SK-N-SH (cell line): ENCODE measurements at regions not wholly inside any gene's neighbourhood (a gene's known extent, or its start where the extent isn't known, plus 50 kb on each side); places are given as distances from the start of the nearest gene placed in this dataset.

Experiments
- CTCF ChIA-PET: fragments of 300-600, 350-600 bp; formaldehyde crosslinking; extraction: SDS; loops from one replicate; lab custom pipeline; 2021; lab: Yijun Ruan, JAX
- POLR2A ChIA-PET: fragments of 350-600 bp; sonication (Branson Sonifier 250); formaldehyde crosslinking; extraction: SDS; loops from one replicate; lab custom pipeline; 2020; ENCODE audit warnings: antibody characterized with exemption, inconsistent platforms; lab: Yijun Ruan, JAX
- DNase-seq: peaks from one replicate; pipeline ENCODE4 v3.0.0; 2012
- H2AFZ ChIP-seq: fragments of 200-600 bp; sonication (generic); 2 replicates; pipeline ENCODE4 v1.8.1; 2016; ENCODE audit warnings: antibody characterized with exemption, mild to moderate bottlenecking, low read depth
- H3F3A ChIP-seq: fragments of 200-600 bp; sonication (generic); replicated peaks from 2 replicates; pipeline ENCODE3; 2016; ENCODE audit warnings: antibody characterized with exemption, mild to moderate bottlenecking; ENCODE audit not compliant: insufficient read depth
- H3K27ac ChIP-seq, 2 experiments: fragments of 200-500 bp in 1 of 2; fragments of 200-600 bp in 1 of 2; sonication (Bioruptor generic) in 1 of 2; sonication (generic), shearing (Covaris generic) in 1 of 2; 2 replicates each; pipeline versions ENCODE4 v1.5.1 to v1.6.1; 2014 to 2016; ENCODE audit warnings: low read depth in 2 of 2, inconsistent platforms in 1 of 2, low read length in 1 of 2, mild to moderate bottlenecking in 1 of 2, mixed read lengths in 1 of 2
- H3K27me3 ChIP-seq: fragments of 200-600 bp; sonication (generic), shearing (Covaris generic); 2 replicates; pipeline ENCODE4 v1.6.1; 2016; ENCODE audit warnings: mixed run types; ENCODE audit not compliant: insufficient read depth
- H3K36me3 ChIP-seq, 2 experiments: fragments of 200-500 bp in 1 of 2; fragments of 200-600 bp in 1 of 2; sonication (Bioruptor generic) in 1 of 2; sonication (generic) in 1 of 2; replicated peaks in 1 of 2; 2 replicates each; pipeline versions ENCODE3 to v1.5.1; 2014 to 2016; ENCODE audit warnings: low read length in 1 of 2, mild to moderate bottlenecking in 1 of 2; ENCODE audit not compliant: insufficient read depth in 2 of 2, control insufficient read depth in 1 of 2
- H3K4me1 ChIP-seq, 2 experiments: fragments of 200-500 bp in 1 of 2; fragments of 200-600 bp in 1 of 2; sonication (Bioruptor generic) in 1 of 2; sonication (generic), shearing (Covaris generic) in 1 of 2; 2 replicates each; pipeline versions ENCODE4 v1.5.1 to v1.6.1; 2014 to 2016; ENCODE audit warnings: low read depth in 1 of 2, low read length in 1 of 2, mixed run types in 1 of 2; ENCODE audit not compliant: insufficient read depth in 2 of 2, control insufficient read depth in 1 of 2
- H3K4me2 ChIP-seq: fragments of 200-600 bp; sonication (generic), shearing (Covaris generic); 2 replicates; pipeline ENCODE4 v1.6.1; 2017; ENCODE audit warnings: mixed run types
- H3K4me3 ChIP-seq, 2 experiments: fragments of 200-500 bp in 1 of 2; fragments of 200-600 bp in 1 of 2; sonication (Bioruptor generic) in 1 of 2; sonication (generic), shearing (Covaris generic) in 1 of 2; 2 replicates each; pipeline versions ENCODE4 v1.5.1 to v1.8.1; 2014 to 2016; ENCODE audit warnings: low read depth in 2 of 2, inconsistent platforms in 1 of 2, low read length in 1 of 2, mild to moderate bottlenecking in 1 of 2, mixed read lengths in 1 of 2, moderate library complexity in 1 of 2
- H3K79me2 ChIP-seq: fragments of 200-600 bp; sonication (generic); 2 replicates; pipeline ENCODE4 v1.8.1; 2017; ENCODE audit warnings: mild to moderate bottlenecking; ENCODE audit not compliant: insufficient read depth
- H3K9ac ChIP-seq: fragments of 200-600 bp; sonication (generic); 2 replicates; pipeline ENCODE4 v1.6.1; 2017; ENCODE audit warnings: mixed run types
- H3K9me2 ChIP-seq: fragments of 200-600 bp; sonication (generic); 2 replicates; pipeline ENCODE4 v1.6.1; 2017; ENCODE audit warnings: mixed run types
- H3K9me3 ChIP-seq: fragments of 200-600 bp; sonication (generic); 2 replicates; pipeline ENCODE4 v1.6.1; 2017; ENCODE audit warnings: mixed run types, mild to moderate bottlenecking, moderate library complexity
- H4K20me1 ChIP-seq: fragments of 200-600 bp; sonication (generic); 2 replicates; pipeline ENCODE4 v1.6.1; 2017; ENCODE audit warnings: mild to moderate bottlenecking, mixed run types; ENCODE audit not compliant: insufficient read depth
- FOXJ3 ChIP-seq: sonication (generic); formaldehyde crosslinking; IDR thresholded peaks from 2 replicates; pipeline ENCODE4 v1.5.1; 2020; ENCODE audit warnings: mild to moderate bottlenecking, missing genetic modification reagents
- GATA2 ChIP-seq: sonication (generic); formaldehyde crosslinking; IDR thresholded peaks from 2 replicates; pipeline ENCODE4 v1.5.0; 2020; ENCODE audit warnings: mild to moderate bottlenecking, missing genetic modification reagents
- RFX5 ChIP-seq: IDR thresholded peaks from 2 replicates; pipeline ENCODE4 v1.6.1; 2012; ENCODE audit warnings: mild to moderate bottlenecking, improper control_type of control experiment, low read length
- RXRA ChIP-seq: IDR thresholded peaks from 2 replicates; pipeline ENCODE4 v1.4.0; 2012; ENCODE audit warnings: low read depth, mild to moderate bottlenecking, borderline replicate concordance
- SMC3 ChIP-seq: IDR thresholded peaks from 2 replicates; pipeline ENCODE4 v1.6.1; 2012; ENCODE audit warnings: low read depth, low read length, improper control_type of control experiment
- ZBTB33 ChIP-seq: IDR thresholded peaks from 2 replicates; pipeline ENCODE4 v1.4.0; 2012; ENCODE audit warnings: low read depth, borderline replicate concordance
- WGBS: methylation state at CpG from one replicate; pipeline ENCODE4 v1.1.6; 2017; ENCODE audit warnings: low lambda C conversion rate; 5-methylcytosine and 5-hydroxymethylcytosine counted together
- TF ChIP-seq, protein P1 (sequence below): fragments of 200-600 bp; sonication (generic); IDR thresholded peaks from 2 replicates; pipeline ENCODE4 v1.6.1; 2017; ENCODE audit warnings: antibody characterized with exemption, mild to moderate bottlenecking, moderate library complexity
- TF ChIP-seq, protein P2 (sequence below): fragments of 150-350 bp; IDR thresholded peaks from 2 replicates; pipeline ENCODE4 v1.6.1; 2017; ENCODE audit warnings: antibody characterized with exemption, low read length, low read depth, borderline replicate concordance
- TF ChIP-seq, protein P3 (sequence below): IDR thresholded peaks from 2 replicates; pipeline ENCODE4 v1.4.0; 2012; ENCODE audit warnings: low read depth, borderline replicate concordance

GRCh38 chr11:69230856-69231425, 63.0 kb upstream of the MYEOV start:
- Histone ChIP-seq H3K4me3 (no peak overlapping the region), H3K36me3 (no peaks in the 10 kb centered on the region), H3K27ac (no peak overlapping the region), H2AFZ (no peak overlapping the region), H3K27me3 (no peaks in the 10 kb centered on the region; the same call in 1 of the 2 replicates), H3F3A (no peaks in the 10 kb centered on the region), H3K79me2 (no peaks in the 10 kb centered on the region), H4K20me1 (no peaks in the 10 kb centered on the region), H3K9me3 (no peaks in the 10 kb centered on the region), H3K9me2 (no peaks in the 10 kb centered on the region), H3K4me2 (no peak overlapping the region), H3K9ac (no peak overlapping the region), H3K4me1 (no peaks in the 10 kb centered on the region; a peak in 1 of 4 replicates)
- no peak for TF ChIP-seq RXRA
- CTCF ChIA-PET = interaction anchor here (1.0 kb wide), 1 partner anchor 412 kb away, joined by 3 read pairs; no protein-coding TSS in a partner anchor
- DNase-seq = no peak
- POLR2A ChIA-PET = no interaction called here
- WGBS = 50% methylated on average over 9 of the region's 9 CpGs

DNA sequence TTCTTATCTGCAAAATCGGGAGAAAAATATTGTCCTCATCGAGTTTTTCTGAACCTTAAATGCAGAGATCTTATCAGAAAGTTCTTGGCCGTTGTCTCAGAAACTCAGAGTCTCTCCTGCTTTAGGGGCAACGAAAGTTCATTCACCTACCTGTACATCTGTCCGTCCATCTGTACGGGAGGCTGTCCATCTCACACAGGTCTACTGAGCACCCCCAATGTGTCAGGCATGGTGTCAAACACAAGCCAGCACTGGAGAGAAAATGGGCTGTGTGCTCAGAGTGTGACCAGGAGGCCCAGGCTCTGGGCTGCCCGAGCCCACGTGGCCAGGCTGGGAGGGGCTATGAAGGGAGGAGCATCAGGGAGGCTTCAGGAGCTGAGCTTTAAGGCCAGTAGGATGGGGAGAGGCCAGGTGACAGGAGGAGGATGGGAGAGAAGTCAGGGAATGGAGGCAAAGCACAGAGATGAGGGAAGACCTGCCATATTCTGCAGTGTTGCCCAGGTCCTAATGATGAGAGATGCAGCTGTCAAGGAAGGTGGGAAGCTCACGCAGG, 62.4 kb upstream of the MYEOV start:
- H4K20me1 ChIP-seq = no peaks in the 10 kb centered on the region
- no peaks in the 10 kb centered on the region for H3K79me2 ChIP-seq
- no peaks in the 10 kb centered on the region for H3K9me2 ChIP-seq
- H3K27ac ChIP-seq = no peak overlapping the region
- H3K4me3 ChIP-seq = no peak overlapping the region
- ChIA-PET CTCF (no interaction called here), POLR2A (no interaction called here)
- no peak overlapping the region for H2AFZ ChIP-seq
- H3K36me3 ChIP-seq = no peaks in the 10 kb centered on the region
- no peaks in the 10 kb centered on the region for H3F3A ChIP-seq
- no peaks in the 10 kb centered on the region; a peak in 1 of 4 replicates for H3K4me1 ChIP-seq
- H3K4me2 ChIP-seq = no peak overlapping the region
- H3K9me3 ChIP-seq = no peaks in the 10 kb centered on the region
- DNase-seq = no peak
- TF ChIP-seq ZBTB33 (no peak), GATA2 (CRISPR knock-in tag) (no peak), RFX5 (no peak), SMC3 (no peak), FOXJ3 (CRISPR knock-in tag) (no peak)
- TF ChIP-seq, protein P1, sequence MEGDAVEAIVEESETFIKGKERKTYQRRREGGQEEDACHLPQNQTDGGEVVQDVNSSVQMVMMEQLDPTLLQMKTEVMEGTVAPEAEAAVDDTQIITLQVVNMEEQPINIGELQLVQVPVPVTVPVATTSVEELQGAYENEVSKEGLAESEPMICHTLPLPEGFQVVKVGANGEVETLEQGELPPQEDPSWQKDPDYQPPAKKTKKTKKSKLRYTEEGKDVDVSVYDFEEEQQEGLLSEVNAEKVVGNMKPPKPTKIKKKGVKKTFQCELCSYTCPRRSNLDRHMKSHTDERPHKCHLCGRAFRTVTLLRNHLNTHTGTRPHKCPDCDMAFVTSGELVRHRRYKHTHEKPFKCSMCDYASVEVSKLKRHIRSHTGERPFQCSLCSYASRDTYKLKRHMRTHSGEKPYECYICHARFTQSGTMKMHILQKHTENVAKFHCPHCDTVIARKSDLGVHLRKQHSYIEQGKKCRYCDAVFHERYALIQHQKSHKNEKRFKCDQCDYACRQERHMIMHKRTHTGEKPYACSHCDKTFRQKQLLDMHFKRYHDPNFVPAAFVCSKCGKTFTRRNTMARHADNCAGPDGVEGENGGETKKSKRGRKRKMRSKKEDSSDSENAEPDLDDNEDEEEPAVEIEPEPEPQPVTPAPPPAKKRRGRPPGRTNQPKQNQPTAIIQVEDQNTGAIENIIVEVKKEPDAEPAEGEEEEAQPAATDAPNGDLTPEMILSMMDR = no peak
- TF ChIP-seq, protein P2, sequence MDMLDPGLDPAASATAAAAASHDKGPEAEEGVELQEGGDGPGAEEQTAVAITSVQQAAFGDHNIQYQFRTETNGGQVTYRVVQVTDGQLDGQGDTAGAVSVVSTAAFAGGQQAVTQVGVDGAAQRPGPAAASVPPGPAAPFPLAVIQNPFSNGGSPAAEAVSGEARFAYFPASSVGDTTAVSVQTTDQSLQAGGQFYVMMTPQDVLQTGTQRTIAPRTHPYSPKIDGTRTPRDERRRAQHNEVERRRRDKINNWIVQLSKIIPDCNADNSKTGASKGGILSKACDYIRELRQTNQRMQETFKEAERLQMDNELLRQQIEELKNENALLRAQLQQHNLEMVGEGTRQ = no peak
- TF ChIP-seq, protein P3, sequence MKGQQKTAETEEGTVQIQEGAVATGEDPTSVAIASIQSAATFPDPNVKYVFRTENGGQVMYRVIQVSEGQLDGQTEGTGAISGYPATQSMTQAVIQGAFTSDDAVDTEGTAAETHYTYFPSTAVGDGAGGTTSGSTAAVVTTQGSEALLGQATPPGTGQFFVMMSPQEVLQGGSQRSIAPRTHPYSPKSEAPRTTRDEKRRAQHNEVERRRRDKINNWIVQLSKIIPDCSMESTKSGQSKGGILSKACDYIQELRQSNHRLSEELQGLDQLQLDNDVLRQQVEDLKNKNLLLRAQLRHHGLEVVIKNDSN = no peak
- WGBS = 50% methylated on average over 9 of the region's 9 CpGs
- no peak overlapping the region for H3K9ac ChIP-seq
- H3K27me3 ChIP-seq = no peaks in the 10 kb centered on the region; the same call in 1 of the 2 replicates
